HG02852 (cell line): ENCODE measurements at regions not wholly inside any gene's neighbourhood (a gene's known extent, or its start where the extent isn't known, plus 50 kb on each side); places are given as distances from the start of the nearest gene placed in this dataset.
A peak's percentile ranks its signal among the peaks of the same experiment; 100 is the strongest.
"Not testable (repeated sequence)": the region's sequence is repeated elsewhere in the genome, so short reads cannot be mapped to it uniquely, and the experiment has no call there.

Experiments used
- ATAC-seq: cut with Tn5 transposase; IDR thresholded peaks from one replicate; pipeline ENCODE4 v1.9.1; 2021; ENCODE audit warnings: mild to moderate bottlenecking, moderate library complexity; ENCODE audit not compliant: unreplicated experiment

GRCh38 chr2:63692002-63692606 lies 103.3 kb downstream of the MDH1 start:
- ATAC-seq, result no peak

GRCh38 chr2:63695583-63695982 lies 106.8 kb downstream of the MDH1 start:
- ATAC-seq, result no peak

GRCh38 chr2:63696496-63696895 lies 107.7 kb downstream of the MDH1 start:
- ATAC-seq, result no peak

- no peak for ATAC-seq
Observed at GRCh38 chr2:63697160-63697559, 108.4 kb downstream of the MDH1 start.

GRCh38 chr2:63698786-63699548 lies 110.2 kb downstream of the MDH1 start:
- ATAC-seq, result peak; percentile 66

GRCh38 chr2:63699549-63699839 lies 110.7 kb downstream of the MDH1 start:
- no peak for ATAC-seq

- ATAC-seq, result no peak
Observed at GRCh38 chr2:63700271-63700670, 111.5 kb downstream of the MDH1 start.

- no peak for ATAC-seq
Observed at GRCh38 chr2:63701406-63701805, 112.6 kb downstream of the MDH1 start.

- ATAC-seq, result not testable (repeated sequence)
Observed at GRCh38 chr2:63706084-63706483, 117.3 kb downstream of the MDH1 start.

GRCh38 chr2:63710732-63711131 lies 122.0 kb downstream of the MDH1 start:
- ATAC-seq, result no peak

GRCh38 chr2:63712748-63713147 lies 124.0 kb downstream of the MDH1 start:
- ATAC-seq, result no peak

- no peak for ATAC-seq
Observed at GRCh38 chr2:63716146-63716545, 125.5 kb upstream of the UGP2 start.

- no peak for ATAC-seq
Observed at GRCh38 chr2:63719052-63719451, 122.6 kb upstream of the UGP2 start.

GRCh38 chr2:63721082-63721424 lies 120.6 kb upstream of the UGP2 start:
- ATAC-seq, result no peak

- ATAC-seq, result not testable (repeated sequence)
Observed at GRCh38 chr2:63722284-63722683, 119.4 kb upstream of the UGP2 start.

- ATAC-seq, result no peak
Observed at GRCh38 chr2:63723709-63724108, 118.0 kb upstream of the UGP2 start.

GRCh38 chr2:63725212-63725611 lies 116.5 kb upstream of the UGP2 start:
- not testable (repeated sequence) for ATAC-seq

- ATAC-seq, result no peak
Observed at GRCh38 chr2:63729362-63729761, 112.3 kb upstream of the UGP2 start.

- ATAC-seq, result no peak
Observed at GRCh38 chr2:63729831-63730230, 111.9 kb upstream of the UGP2 start.

GRCh38 chr2:63734510-63734909 lies 107.2 kb upstream of the UGP2 start:
- ATAC-seq, result no peak

GRCh38 chr2:63735263-63735662 lies 106.4 kb upstream of the UGP2 start:
- ATAC-seq, result no peak

GRCh38 chr2:63735931-63736330 lies 105.8 kb upstream of the UGP2 start:
- no peak for ATAC-seq

- ATAC-seq, result no peak
Observed at GRCh38 chr2:63736354-63736753, 105.3 kb upstream of the UGP2 start.
